PC-9 (cell line): ENCODE measurements at regions not wholly inside any gene's neighbourhood (a gene's known extent, or its start where the extent isn't known, plus 50 kb on each side); places are given as distances from the start of the nearest gene placed in this dataset.

ENCODE experiments used
- CTCF ChIP-seq: fragments of 200-600 bp; sonication (generic); conservative IDR thresholded peaks from 2 replicates; pipeline ENCODE4 v1.6.1; 2017; ENCODE audit warnings: mixed run types, antibody characterized with exemption, mild to moderate bottlenecking, moderate library complexity
- EZH2 ChIP-seq: fragments of 200-600 bp; sonication (generic); IDR thresholded peaks from 2 replicates; pipeline ENCODE4 v1.8.0; 2017; ENCODE audit warnings: antibody characterized with exemption, low read depth

DNA sequence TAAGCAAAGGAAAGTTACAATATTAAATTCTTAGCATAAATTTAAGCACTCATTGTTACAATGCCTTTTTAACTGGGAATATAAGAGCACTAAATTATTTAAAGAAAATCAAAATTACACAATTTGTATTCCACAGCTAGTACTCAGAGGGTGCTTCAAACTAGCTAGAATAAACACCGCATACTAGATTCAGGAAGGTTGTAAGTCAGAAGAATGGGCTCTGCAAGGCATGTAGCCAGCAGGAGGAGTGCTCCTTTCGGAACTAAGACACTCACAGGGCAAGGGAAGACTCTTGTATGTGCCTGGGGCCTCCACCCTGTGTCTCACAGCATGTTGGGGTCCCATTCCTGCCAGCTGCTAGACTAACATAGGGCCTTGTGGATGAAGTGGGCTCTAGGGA lies 327.7 kb upstream of the ALCAM start:
- TF ChIP-seq CTCF: no peak
- TF ChIP-seq EZH2: no peak
